ENCODE measurements at regions not wholly inside any gene's neighbourhood (a gene's known extent, or its start where the extent isn't known, plus 50 kb on each side); places are given as distances from the start of the nearest gene placed in this dataset.

DNA sequence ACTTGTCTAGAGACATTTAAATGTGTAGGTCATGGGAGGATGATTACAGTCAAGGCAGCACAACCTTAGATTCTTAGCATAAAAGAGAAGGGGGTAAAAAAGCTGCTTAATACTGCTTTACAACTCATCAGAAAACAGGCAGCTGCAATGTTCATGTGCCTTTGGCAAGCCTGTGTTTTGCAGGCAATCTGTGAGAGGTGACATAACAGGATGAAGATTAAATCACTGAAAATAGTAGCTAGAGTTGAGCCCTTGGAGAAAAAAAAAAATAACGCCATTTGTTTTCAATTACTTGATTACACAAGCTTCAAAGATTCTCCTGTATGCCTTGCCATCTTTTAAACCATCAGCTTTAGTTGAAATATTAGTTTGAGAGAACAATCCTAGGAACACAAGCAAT is 847.6 kb upstream of the LCORL start:
- H3K4me1 ChIP-seq: no peaks in the 10 kb centered on the region
- DNase-seq: no peak
- H3K9ac ChIP-seq (ENCODE audit: low read depth in 2 of 2, low read length in 2 of 2): no peak overlapping the region
- H3K36me3 ChIP-seq: no peaks in the 10 kb centered on the region
- TF ChIP-seq, protein P1, sequence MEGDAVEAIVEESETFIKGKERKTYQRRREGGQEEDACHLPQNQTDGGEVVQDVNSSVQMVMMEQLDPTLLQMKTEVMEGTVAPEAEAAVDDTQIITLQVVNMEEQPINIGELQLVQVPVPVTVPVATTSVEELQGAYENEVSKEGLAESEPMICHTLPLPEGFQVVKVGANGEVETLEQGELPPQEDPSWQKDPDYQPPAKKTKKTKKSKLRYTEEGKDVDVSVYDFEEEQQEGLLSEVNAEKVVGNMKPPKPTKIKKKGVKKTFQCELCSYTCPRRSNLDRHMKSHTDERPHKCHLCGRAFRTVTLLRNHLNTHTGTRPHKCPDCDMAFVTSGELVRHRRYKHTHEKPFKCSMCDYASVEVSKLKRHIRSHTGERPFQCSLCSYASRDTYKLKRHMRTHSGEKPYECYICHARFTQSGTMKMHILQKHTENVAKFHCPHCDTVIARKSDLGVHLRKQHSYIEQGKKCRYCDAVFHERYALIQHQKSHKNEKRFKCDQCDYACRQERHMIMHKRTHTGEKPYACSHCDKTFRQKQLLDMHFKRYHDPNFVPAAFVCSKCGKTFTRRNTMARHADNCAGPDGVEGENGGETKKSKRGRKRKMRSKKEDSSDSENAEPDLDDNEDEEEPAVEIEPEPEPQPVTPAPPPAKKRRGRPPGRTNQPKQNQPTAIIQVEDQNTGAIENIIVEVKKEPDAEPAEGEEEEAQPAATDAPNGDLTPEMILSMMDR (IDR thresholded peaks at IDR 0.05): no peak
- H3K4me3 ChIP-seq: no peak overlapping the region
- H3K27ac ChIP-seq: no peak overlapping the region
- H3K27me3 ChIP-seq: no peaks in the 10 kb centered on the region
- no peaks in the 10 kb centered on the region for H3K9me3 ChIP-seq
- intact Hi-C loops (cut with DNase I): no loop called here

DNA sequence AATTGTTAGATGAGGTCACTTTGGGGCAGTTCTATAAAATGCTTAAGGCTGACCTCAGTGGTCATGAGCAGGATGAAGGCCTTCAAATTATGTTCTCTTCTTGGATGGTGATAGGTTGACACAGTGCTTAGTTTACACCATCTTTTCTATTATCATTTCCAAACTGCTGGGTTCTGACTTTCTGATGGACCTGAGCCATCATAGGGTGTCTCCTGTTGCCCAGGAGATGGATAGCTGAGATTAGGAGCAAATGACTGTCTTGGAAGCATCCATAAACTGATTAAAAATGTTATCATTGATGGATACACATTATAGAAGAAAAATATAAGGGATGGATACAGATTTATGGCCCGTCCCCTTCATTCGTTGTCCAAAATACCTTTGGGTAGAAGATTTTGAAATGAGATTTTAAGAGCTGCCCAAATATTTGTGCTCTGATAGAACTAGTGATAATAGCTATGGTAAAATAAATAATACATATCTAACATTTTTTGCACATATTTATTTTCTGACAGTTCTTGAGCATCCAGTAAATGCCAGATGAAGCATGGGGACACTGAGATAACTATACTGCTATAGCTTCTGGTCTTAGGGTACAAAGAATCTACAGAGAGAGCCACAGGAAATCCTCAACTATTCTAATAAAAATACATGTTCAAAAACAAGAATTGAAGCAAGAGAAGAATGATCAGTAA is 839.4 kb upstream of the LCORL start:
- TF ChIP-seq, protein P1 (IDR thresholded peaks at IDR 0.05): no peak
- no peaks in the 10 kb centered on the region for H3K4me1 ChIP-seq
- no peak for DNase-seq
- H3K36me3 ChIP-seq: no peaks in the 10 kb centered on the region
- H3K27ac ChIP-seq: no peak overlapping the region
- H3K27me3 ChIP-seq: no peaks in the 10 kb centered on the region
- H3K9ac ChIP-seq (ENCODE audit: low read depth in 2 of 2, low read length in 2 of 2): no peak overlapping the region
- H3K9me3 ChIP-seq: no peaks in the 10 kb centered on the region
- H3K4me3 ChIP-seq: no peak overlapping the region
- intact Hi-C loops (cut with DNase I): no loop called here

GRCh38 chr4:18859468-18859867 is 837.9 kb upstream of the LCORL start:
- DNase-seq: no peak
- no peaks in the 10 kb centered on the region for H3K4me1 ChIP-seq
- no peaks in the 10 kb centered on the region for H3K36me3 ChIP-seq
- H3K9ac ChIP-seq (ENCODE audit: low read depth in 2 of 2, low read length in 2 of 2): no peak overlapping the region
- TF ChIP-seq, protein P1 (IDR thresholded peaks at IDR 0.05): no peak
- H3K27ac ChIP-seq: no peak overlapping the region
- no peaks in the 10 kb centered on the region for H3K27me3 ChIP-seq
- no peaks in the 10 kb centered on the region for H3K9me3 ChIP-seq
- intact Hi-C loops (cut with DNase I): no loop called here
- no peak overlapping the region for H3K4me3 ChIP-seq

DNA sequence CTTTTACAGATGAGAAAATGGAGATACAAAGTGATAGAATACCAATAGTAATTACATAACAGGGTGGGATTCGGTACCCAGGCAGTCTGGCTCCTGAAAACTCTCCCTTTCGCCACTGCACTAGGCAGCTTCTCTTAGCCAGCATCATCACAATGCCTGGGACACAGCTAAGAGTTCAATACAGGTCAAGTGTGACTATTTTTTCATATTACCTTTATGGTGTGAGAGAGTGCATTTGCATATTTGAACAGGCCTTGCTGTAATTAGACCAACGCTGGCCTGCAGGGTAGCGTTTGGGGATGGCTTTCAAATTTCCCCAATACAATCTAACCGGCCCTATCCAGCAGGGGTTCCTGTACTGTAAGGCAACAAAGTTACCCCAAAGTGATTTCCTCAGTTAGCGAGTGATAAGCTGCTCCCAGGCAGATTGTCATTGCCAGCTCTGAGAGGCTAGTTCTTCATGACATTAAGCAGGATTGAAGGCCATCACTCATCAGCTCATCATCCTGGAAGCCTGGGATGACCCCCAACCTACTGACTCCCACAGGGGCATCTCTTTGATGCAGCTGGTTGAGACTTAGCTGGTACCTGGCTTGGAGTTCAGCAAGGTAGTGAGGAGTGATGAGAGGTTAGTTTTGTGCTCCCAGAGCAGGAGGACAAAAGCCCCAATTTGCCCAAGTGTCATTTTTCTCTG is 836.8 kb upstream of the LCORL start:
- Histone ChIP-seq H3K4me3 (no peak overlapping the region), H3K9ac (ENCODE audit: low read depth in 2 of 2, low read length in 2 of 2) (no peak overlapping the region), H3K27ac (no peak overlapping the region), H3K36me3 (no peaks in the 10 kb centered on the region), H3K27me3 (no peaks in the 10 kb centered on the region), H3K9me3 (no peaks in the 10 kb centered on the region), H3K4me1 (no peaks in the 10 kb centered on the region)
- intact Hi-C loops (cut with DNase I): no loop called here
- no peak for DNase-seq
- TF ChIP-seq, protein P1 (IDR thresholded peaks at IDR 0.05): no peak

DNA sequence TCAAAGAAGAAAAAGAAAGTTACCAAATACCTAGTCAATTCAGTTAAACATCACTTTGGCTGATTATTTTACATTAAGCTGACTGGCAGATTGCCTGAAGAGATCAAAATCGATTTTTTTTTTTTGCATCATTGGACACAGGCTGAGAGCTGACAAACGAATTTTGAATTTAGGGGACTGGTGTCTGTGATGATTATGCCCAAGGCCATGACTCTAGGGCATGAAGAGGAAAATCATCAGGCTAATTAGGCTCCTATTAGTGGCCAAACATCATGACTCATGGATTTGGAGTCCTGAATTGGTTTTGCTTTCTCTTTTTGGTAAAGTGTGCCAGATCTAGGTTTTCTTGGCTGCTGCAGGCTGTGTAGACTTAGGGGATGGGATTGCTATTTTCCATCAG is 829.3 kb upstream of the LCORL start:
- Histone ChIP-seq H3K9me3 (no peaks in the 10 kb centered on the region), H3K9ac (ENCODE audit: low read depth in 2 of 2, low read length in 2 of 2) (no peak overlapping the region), H3K4me1 (no peaks in the 10 kb centered on the region), H3K27me3 (no peaks in the 10 kb centered on the region), H3K27ac (no peak overlapping the region), H3K4me3 (no peak overlapping the region), H3K36me3 (no peaks in the 10 kb centered on the region)
- intact Hi-C loops (cut with DNase I): no loop called here
- DNase-seq: no peak
- TF ChIP-seq, protein P1 (IDR thresholded peaks at IDR 0.05): no peak

All from colonic mucosa (tissue), 4 donors.